ENCODE measurements at regions not wholly inside any gene's neighbourhood (a gene's known extent, or its start where the extent isn't known, plus 50 kb on each side); places are given as distances from the start of the nearest gene placed in this dataset.
"Not testable (repeated sequence)": the region's sequence is repeated elsewhere in the genome, so short reads cannot be mapped to it uniquely, and the experiment has no call there.

DNA sequence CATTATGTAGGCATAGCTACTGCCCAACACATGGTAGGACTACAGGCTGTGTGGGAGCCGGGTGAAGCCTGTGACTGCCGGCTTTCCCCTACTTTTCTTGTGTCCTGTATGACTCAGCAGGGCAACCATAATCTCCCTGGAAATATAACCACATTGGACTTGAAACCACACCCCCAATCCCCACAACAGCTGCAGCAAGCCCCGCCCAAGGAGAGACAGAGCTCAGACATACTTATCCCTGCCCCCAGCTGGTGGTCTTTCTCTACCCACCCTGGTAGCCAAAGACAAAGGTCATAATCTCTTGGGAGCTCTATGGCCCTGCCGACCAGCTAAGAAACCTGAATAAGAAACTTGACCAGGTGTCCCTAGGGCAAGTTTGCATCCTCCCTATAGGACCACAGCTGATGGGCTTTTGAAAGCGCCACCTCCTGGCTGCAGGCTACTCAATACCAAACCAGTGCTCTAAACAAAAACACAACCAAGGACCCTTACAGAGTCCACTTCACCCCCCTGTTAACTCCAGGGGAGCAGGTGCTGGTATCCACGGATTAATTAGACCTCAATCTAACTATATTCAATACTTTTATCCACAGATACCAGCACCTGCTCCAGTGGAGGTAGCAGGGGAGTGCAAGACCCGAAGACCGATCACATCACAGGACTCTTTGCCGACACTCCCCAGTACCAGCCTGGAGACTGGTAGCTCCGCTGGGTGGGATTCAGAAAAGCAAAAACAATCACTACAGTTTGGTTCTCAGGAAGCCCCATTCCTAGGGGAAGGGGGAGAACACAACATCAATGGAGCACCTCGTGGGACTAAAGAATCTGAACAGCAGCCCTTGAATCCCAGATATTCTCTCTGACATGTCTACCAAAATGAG lies 91.2 kb downstream of the IRX5 start:
- DNase-seq, result no peak
- H3K27me3 Mint-ChIP-seq (ENCODE audit: low read depth in 3 of 3), result peaks cover 4 to 12% (median 6%) of the 10 kb centered on the region in 3 donors

DNA sequence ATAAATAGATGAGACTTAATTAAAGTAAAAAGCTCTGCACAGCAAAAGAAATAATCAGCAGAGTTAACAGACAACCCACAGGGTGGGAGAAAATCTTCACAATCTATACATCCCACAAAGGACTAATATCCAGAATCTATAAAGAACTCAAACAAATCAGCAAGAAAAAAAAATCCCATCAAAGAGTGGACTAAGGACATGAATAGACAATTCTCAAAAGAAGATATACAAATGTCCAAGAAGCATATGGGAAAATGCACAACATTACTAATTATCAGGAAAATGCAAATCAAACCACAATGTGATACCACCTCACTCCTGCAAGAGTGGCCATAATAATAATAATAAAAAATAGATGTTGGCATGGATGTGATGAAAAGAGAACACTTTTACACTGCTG lies 96.6 kb downstream of the IRX5 start:
- H3K4me3 Mint-ChIP-seq, DNase-seq, H3K27ac Mint-ChIP-seq, H3K4me1 Mint-ChIP-seq, H3K9me3 Mint-ChIP-seq, H3K36me3 Mint-ChIP-seq: not testable (repeated sequence)
- peaks cover 2 to 14% (median 3%) of the 10 kb centered on the region in 3 donors for H3K27me3 Mint-ChIP-seq (ENCODE audit: low read depth in 3 of 3)

More for the DNA sequence above, 91.2 kb downstream of the IRX5 start:
- Mint-ChIP-seq H3K9me3 (peaks cover 0 to 4% (median 0%) of the 10 kb centered on the region in 6 donors), H3K4me3 (no peak overlapping the region), H3K4me1 (no peaks in the 10 kb centered on the region), H3K36me3 (no peaks in the 10 kb centered on the region), H3K27ac (no peak overlapping the region)

DNA sequence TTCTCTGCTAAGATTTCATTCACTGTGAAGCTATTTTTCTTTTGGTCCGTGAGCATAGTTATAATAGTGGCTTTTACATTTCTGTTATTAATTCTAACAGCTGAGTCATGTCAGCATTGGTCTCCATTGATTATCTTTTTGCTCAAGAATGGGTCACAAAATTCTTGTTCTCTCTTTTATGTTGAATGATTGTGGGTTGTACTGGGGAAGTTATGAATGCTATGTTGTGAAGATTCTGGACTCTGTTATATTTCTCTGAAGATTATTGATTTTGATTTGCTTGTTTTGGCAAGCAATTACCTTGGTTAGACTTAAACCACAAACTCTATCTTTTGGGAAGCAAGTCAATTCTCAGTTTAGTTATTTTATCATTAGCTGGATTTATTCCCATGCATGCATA lies 98.8 kb downstream of the IRX5 start:
- Mint-ChIP-seq H3K4me1 (no peaks in the 10 kb centered on the region), H3K27me3 (ENCODE audit: low read depth in 3 of 3) (peaks cover 0 to 9% (median 2%) of the 10 kb centered on the region in 3 donors), H3K27ac (no peak overlapping the region), H3K9me3 (peaks cover 0 to 4% (median 0%) of the 10 kb centered on the region in 6 donors), H3K36me3 (no peaks in the 10 kb centered on the region), H3K4me3 (no peak overlapping the region)
- no peak for DNase-seq

DNA sequence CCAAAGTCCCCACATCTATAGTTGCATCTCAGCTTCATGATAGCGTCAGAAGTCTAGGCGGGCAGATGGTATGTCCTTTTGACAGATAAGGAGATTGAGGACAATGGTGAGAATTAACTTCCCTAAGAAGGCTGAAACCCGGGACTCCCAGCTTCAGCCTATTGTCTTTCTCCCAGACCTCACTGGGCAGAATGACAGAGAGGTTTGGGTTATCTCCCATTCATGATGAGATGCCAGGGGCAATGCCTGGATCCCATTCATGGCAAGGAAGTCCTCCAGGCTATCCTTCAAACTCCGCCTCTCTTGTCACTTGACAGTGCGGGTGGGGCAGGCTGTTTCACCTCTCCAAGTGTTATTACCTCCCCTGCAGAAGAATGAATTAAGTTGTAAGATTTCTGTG lies 100.3 kb downstream of the IRX5 start:
- Mint-ChIP-seq H3K27ac (no peak overlapping the region), H3K27me3 (ENCODE audit: low read depth in 3 of 3) (peaks cover 0 to 4% (median 2%) of the 10 kb centered on the region in 3 donors), H3K4me3 (no peak overlapping the region), H3K36me3 (no peaks in the 10 kb centered on the region), H3K9me3 (peaks cover 0 to 4% (median 0%) of the 10 kb centered on the region in 6 donors), H3K4me1 (no peaks in the 10 kb centered on the region)
- no peak for DNase-seq

- Mint-ChIP-seq H3K27me3 (ENCODE audit: low read depth in 3 of 3) (peaks cover 0 to 4% (median 2%) of the 10 kb centered on the region in 3 donors), H3K9me3 (peaks cover 0 to 4% (median 0%) of the 10 kb centered on the region in 6 donors), H3K27ac (no peak overlapping the region), H3K4me3 (no peak overlapping the region), H3K36me3 (no peaks in the 10 kb centered on the region), H3K4me1 (no peaks in the 10 kb centered on the region)
- DNase-seq, result no peak
Measured at GRCh38 chr16:55031481-55031880, 100.8 kb downstream of the IRX5 start.

DNA sequence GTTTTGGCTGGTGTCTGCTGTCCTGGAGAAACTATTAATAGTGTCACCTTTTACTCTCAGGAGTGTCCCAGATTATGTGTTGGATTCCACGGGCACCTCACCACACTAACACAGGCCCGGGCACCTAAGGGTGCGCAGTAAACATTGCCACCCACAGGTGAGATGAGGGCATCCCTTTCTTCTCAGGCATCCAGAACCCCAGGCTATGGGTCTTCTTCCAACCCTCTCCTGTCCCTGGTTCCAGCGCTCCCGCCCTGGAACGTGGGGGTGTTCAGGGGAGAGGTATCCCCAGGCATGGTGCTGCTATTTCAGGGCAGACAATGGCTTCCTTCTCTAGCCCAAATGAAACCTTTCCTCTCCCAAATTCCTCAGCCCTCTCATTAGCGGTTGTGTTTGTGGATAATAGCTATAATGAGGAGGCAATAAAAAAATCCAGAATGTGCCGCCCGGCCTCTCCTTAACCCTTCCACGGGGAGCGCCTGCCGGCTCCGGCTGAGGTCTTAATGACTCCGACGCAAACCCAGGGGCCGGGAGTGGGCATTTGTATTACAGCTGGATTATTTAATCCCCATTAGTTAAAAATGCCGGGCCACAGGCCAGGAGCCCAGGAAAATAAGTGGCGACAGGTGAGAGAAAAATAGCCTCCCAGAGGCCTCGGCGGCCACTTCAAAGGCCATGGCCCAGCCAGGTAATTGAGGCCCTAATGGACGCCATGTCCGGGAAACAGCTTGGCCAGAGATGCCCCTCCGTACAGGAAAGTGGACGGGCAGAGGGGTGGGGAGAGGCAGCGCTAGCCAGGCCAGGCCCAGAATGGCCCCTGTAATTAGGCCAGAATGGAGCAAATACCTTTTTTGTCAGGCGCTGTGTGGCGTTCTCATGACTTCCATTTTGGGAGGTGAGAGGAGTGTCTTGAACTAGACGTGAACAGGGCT lies 102.8 kb downstream of the IRX5 start:
- Mint-ChIP-seq H3K4me1 (no peaks in the 10 kb centered on the region), H3K27me3 (ENCODE audit: low read depth in 3 of 3) (peaks cover 0 to 2% (median 2%) of the 10 kb centered on the region in 3 donors), H3K27ac (no peak overlapping the region)

GRCh38 chr16:55035029-55035428 lies 104.4 kb downstream of the IRX5 start:
- no peaks in the 10 kb centered on the region for H3K4me1 Mint-ChIP-seq
- DNase-seq, result no peak
- H3K27me3 Mint-ChIP-seq (ENCODE audit: low read depth in 3 of 3), result peaks cover 0 to 2% (median 2%) of the 10 kb centered on the region in 3 donors
- no peaks in the 10 kb centered on the region for H3K36me3 Mint-ChIP-seq
- H3K27ac Mint-ChIP-seq, result no peak overlapping the region
- no peaks in the 10 kb centered on the region for H3K9me3 Mint-ChIP-seq
- H3K4me3 Mint-ChIP-seq, result no peak overlapping the region

More for the DNA sequence above, 102.8 kb downstream of the IRX5 start:
- Mint-ChIP-seq H3K4me3 (no peak overlapping the region), H3K36me3 (no peaks in the 10 kb centered on the region), H3K9me3 (no peaks in the 10 kb centered on the region)
- DNase-seq, result no peak

- Mint-ChIP-seq H3K36me3 (no peaks in the 10 kb centered on the region), H3K4me1 (no peaks in the 10 kb centered on the region), H3K27ac (no peak overlapping the region), H3K4me3 (no peak overlapping the region), H3K27me3 (ENCODE audit: low read depth in 3 of 3) (peaks cover 0 to 2% (median 2%) of the 10 kb centered on the region in 3 donors), H3K9me3 (no peaks in the 10 kb centered on the region)
- no peak for DNase-seq
Measured at GRCh38 chr16:55035956-55036355, 105.3 kb downstream of the IRX5 start.

- no peaks in the 10 kb centered on the region for H3K4me1 Mint-ChIP-seq
- H3K27me3 Mint-ChIP-seq (ENCODE audit: low read depth in 3 of 3), result peaks cover 0 to 2% (median 2%) of the 10 kb centered on the region in 3 donors
- no peak overlapping the region for H3K4me3 Mint-ChIP-seq
- H3K9me3 Mint-ChIP-seq, result no peaks in the 10 kb centered on the region
- H3K36me3 Mint-ChIP-seq, result no peaks in the 10 kb centered on the region
- no peak for DNase-seq
- H3K27ac Mint-ChIP-seq, result no peak overlapping the region
Measured at GRCh38 chr16:55036371-55036821, 105.7 kb downstream of the IRX5 start.

DNA sequence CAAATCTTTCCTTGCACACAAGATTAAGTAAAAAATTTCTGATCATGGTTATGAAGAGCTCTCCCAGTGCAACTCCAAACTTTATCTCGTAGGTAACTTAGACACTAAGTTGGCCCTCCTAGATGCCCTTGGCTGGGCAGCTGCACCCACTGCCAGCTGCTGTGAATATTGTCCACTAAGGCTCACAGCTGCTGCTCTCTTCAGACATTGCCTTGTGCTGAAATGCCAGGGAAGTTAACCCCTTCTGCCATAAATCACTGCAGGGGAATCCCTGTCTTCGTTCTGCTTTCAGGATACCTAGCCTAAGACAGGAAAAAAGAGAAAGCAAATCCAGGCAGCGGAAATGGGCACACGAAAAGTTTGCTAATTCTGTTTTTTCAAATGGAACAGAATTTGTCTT lies 106.4 kb downstream of the IRX5 start:
- DNase-seq, result no peak
- Mint-ChIP-seq H3K36me3 (no peaks in the 10 kb centered on the region), H3K9me3 (no peaks in the 10 kb centered on the region), H3K27ac (no peak overlapping the region), H3K4me3 (no peak overlapping the region), H3K27me3 (ENCODE audit: low read depth in 3 of 3) (peaks cover 2% of the 10 kb centered on the region in 3 donors), H3K4me1 (no peaks in the 10 kb centered on the region)

DNA sequence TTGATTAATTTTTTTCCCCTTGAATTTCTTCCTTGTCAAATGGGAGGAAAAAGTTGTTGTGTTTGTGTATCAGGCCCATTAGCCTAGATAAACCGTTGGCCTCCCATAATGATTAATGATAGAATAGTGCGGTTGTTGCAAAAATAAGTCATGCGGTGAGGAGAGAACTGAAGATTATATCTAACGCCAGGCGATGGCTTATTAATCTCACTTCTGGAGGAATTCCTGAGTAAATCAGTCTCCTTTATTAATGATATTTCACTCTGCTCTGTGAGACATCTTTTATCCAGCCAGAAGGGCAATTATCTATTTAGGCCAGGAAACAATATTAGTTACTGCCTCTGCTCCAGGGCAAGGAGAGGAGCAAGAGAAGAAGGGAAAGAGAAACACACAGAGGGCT lies 107.3 kb downstream of the IRX5 start:
- no peaks in the 10 kb centered on the region for H3K9me3 Mint-ChIP-seq
- H3K27ac Mint-ChIP-seq, result no peak overlapping the region
- peaks cover 0 to 2% (median 0%) of the 10 kb centered on the region in 3 donors for H3K27me3 Mint-ChIP-seq (ENCODE audit: low read depth in 3 of 3)
- no peaks in the 10 kb centered on the region for H3K36me3 Mint-ChIP-seq
- H3K4me1 Mint-ChIP-seq, result no peaks in the 10 kb centered on the region
- DNase-seq, result no peak
- no peak overlapping the region for H3K4me3 Mint-ChIP-seq

DNA sequence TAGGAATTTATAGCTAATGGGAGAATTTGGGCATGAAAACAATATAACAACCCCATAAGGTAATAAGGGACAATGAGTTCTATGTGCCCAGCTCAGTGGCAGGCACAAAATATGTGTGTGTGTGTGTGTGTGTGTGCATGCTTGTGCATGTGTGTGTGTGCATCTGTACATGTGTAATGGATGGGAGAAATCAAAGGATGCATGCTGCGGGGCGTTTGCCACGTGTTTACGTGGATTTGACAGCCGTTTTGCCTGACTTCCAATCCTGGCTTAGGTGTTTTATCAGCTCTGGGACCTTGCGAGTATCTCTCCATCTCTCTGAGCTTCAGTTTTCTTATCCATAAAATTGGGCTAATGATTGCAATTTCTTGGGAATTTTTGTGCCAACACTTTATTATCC lies 108.4 kb downstream of the IRX5 start:
- H3K27ac Mint-ChIP-seq, result no peak overlapping the region
- H3K4me1 Mint-ChIP-seq, result no peaks in the 10 kb centered on the region
- H3K27me3 Mint-ChIP-seq (ENCODE audit: low read depth in 3 of 3), result peaks cover 0 to 2% (median 0%) of the 10 kb centered on the region in 3 donors
- DNase-seq, result no peak
- no peak overlapping the region for H3K4me3 Mint-ChIP-seq
- H3K36me3 Mint-ChIP-seq, result no peaks in the 10 kb centered on the region
- H3K9me3 Mint-ChIP-seq, result no peaks in the 10 kb centered on the region

- H3K27me3 Mint-ChIP-seq (ENCODE audit: low read depth in 3 of 3), result peaks cover 0 to 2% (median 0%) of the 10 kb centered on the region in 3 donors
- no peak for DNase-seq
- H3K9me3 Mint-ChIP-seq, result no peaks in the 10 kb centered on the region
- H3K27ac Mint-ChIP-seq, result no peak overlapping the region
- H3K4me1 Mint-ChIP-seq, result no peaks in the 10 kb centered on the region
- no peaks in the 10 kb centered on the region for H3K36me3 Mint-ChIP-seq
- no peak overlapping the region for H3K4me3 Mint-ChIP-seq
Measured at GRCh38 chr16:55039511-55039910, 108.8 kb downstream of the IRX5 start.

- H3K9me3 Mint-ChIP-seq, result no peaks in the 10 kb centered on the region
- H3K27me3 Mint-ChIP-seq (ENCODE audit: low read depth in 3 of 3), result peaks cover 0 to 2% (median 2%) of the 10 kb centered on the region in 3 donors
- DNase-seq, result no peak
- H3K4me3 Mint-ChIP-seq, result no peak overlapping the region
- H3K4me1 Mint-ChIP-seq, result no peaks in the 10 kb centered on the region
- no peak overlapping the region for H3K27ac Mint-ChIP-seq
- no peaks in the 10 kb centered on the region for H3K36me3 Mint-ChIP-seq
Measured at GRCh38 chr16:55039931-55040330, 109.3 kb downstream of the IRX5 start.

Measured in immature natural killer cell (primary cell).